ENCODE measurements at regions not wholly inside any gene's neighbourhood (a gene's known extent, or its start where the extent isn't known, plus 50 kb on each side); places are given as distances from the start of the nearest gene placed in this dataset.

GRCh38 chr21:27569091-27569490, 602.2 kb upstream of the ADAMTS5 start:
- Histone ChIP-seq H3K4me1 (peaks cover 21% of the 10 kb centered on the region), H3K27ac (replicated peaks) (no peak overlapping the region), H3K4me3 (no peak overlapping the region), H3K9me3 (replicated peaks) (no peaks in the 10 kb centered on the region), H3K27me3 (ENCODE audit: low read depth) (no peaks in the 10 kb centered on the region), H3K36me3 (no peaks in the 10 kb centered on the region)
- DNase-seq = no peak
- TF ChIP-seq CTCF (IDR thresholded peaks at IDR 0.05; ENCODE audit: borderline replicate concordance) = no peak
- intact Hi-C loops (cut with micrococcal nuclease) = loop anchor here (10.0 kb wide), 1 partner anchor 714 kb away; no protein-coding TSS in a partner anchor

GRCh38 chr21:27567381-27567780, 600.5 kb upstream of the ADAMTS5 start:
- intact Hi-C loops (cut with micrococcal nuclease) = loop anchor here (10.0 kb wide), 1 partner anchor 713 kb away; no protein-coding TSS in a partner anchor
- TF ChIP-seq CTCF (IDR thresholded peaks at IDR 0.05; ENCODE audit: borderline replicate concordance) = no peak
- DNase-seq = no peak
- Histone ChIP-seq H3K27me3 (ENCODE audit: low read depth) (no peaks in the 10 kb centered on the region), H3K9me3 (replicated peaks) (no peaks in the 10 kb centered on the region), H3K4me1 (peaks cover 21% of the 10 kb centered on the region), H3K27ac (replicated peaks) (no peak overlapping the region), H3K36me3 (no peaks in the 10 kb centered on the region), H3K4me3 (no peak overlapping the region)

GRCh38 chr21:27566521-27566920, 599.6 kb upstream of the ADAMTS5 start:
- Histone ChIP-seq H3K9me3 (replicated peaks) (no peaks in the 10 kb centered on the region), H3K27ac (replicated peaks) (no peak overlapping the region), H3K36me3 (no peaks in the 10 kb centered on the region), H3K4me1 (peaks cover 20% of the 10 kb centered on the region), H3K4me3 (no peak overlapping the region), H3K27me3 (ENCODE audit: low read depth) (no peaks in the 10 kb centered on the region)
- DNase-seq = no peak
- intact Hi-C loops (cut with micrococcal nuclease) = loop anchor here (10.0 kb wide), 1 partner anchor 712 kb away; no protein-coding TSS in a partner anchor
- TF ChIP-seq CTCF (IDR thresholded peaks at IDR 0.05; ENCODE audit: borderline replicate concordance) = no peak

GRCh38 chr21:27565364-27565763, 598.5 kb upstream of the ADAMTS5 start:
- no peaks in the 10 kb centered on the region for H3K27me3 ChIP-seq (ENCODE audit: low read depth)
- intact Hi-C loops (cut with micrococcal nuclease) = loop anchor here (10.0 kb wide), 1 partner anchor 711 kb away; no protein-coding TSS in a partner anchor
- DNase-seq = no peak
- peaks cover 8% of the 10 kb centered on the region for H3K4me1 ChIP-seq
- no peaks in the 10 kb centered on the region for H3K9me3 ChIP-seq (replicated peaks)
- H3K4me3 ChIP-seq = no peak overlapping the region
- TF ChIP-seq CTCF (IDR thresholded peaks at IDR 0.05; ENCODE audit: borderline replicate concordance) = no peak
- no peak overlapping the region for H3K27ac ChIP-seq (replicated peaks)
- no peaks in the 10 kb centered on the region for H3K36me3 ChIP-seq

GRCh38 chr21:27564684-27565301, 597.9 kb upstream of the ADAMTS5 start:
- Histone ChIP-seq H3K27me3 (ENCODE audit: low read depth) (no peaks in the 10 kb centered on the region), H3K27ac (replicated peaks) (no peak overlapping the region), H3K36me3 (no peaks in the 10 kb centered on the region), H3K4me1 (peaks cover 2% of the 10 kb centered on the region), H3K4me3 (no peak overlapping the region), H3K9me3 (replicated peaks) (no peaks in the 10 kb centered on the region)
- peak; percentile 88 for TF ChIP-seq CTCF (IDR thresholded peaks at IDR 0.05; ENCODE audit: borderline replicate concordance)
- DNase-seq = peak; percentile 23
- intact Hi-C loops (cut with micrococcal nuclease) = loop anchor here (10.0 kb wide), 1 partner anchor 710 kb away; no protein-coding TSS in a partner anchor

All from left ventricle myocardium inferior (tissue), 1 donor.